Common myeloid progenitor, CD34-positive (primary cell): ENCODE measurements at regions not wholly inside any gene's neighbourhood (a gene's known extent, or its start where the extent isn't known, plus 50 kb on each side); places are given as distances from the start of the nearest gene placed in this dataset.
"Not testable (repeated sequence)": the region's sequence is repeated elsewhere in the genome, so short reads cannot be mapped to it uniquely, and the experiment has no call there.

Experiments used
- CTCF ChIA-PET: fragments of 350-600 bp; sonication (Branson Sonifier 250); formaldehyde crosslinking; loops from one replicate; lab custom pipeline; 2021; ENCODE audit warnings: antibody characterized with exemption; lab: Charles Lee
- POLR2A ChIA-PET: fragments of 350-600 bp; sonication (Branson Sonifier 250); formaldehyde crosslinking; loops from one replicate; lab custom pipeline; 2021; ENCODE audit warnings: antibody characterized with exemption; lab: Charles Lee
- DNase-seq, 3 donors: peaks; one replicate each; pipeline versions ENCODE4 v3.0.0 to v3.0.0-alpha.2; 2013
- H3K27ac ChIP-seq, 2 experiments: 1 replicate in 1 of 2; 2 replicates in 1 of 2; pipeline ENCODE4 v1.7.0; 2013; ENCODE audit warnings: inconsistent platforms in 2 of 2, low read length in 2 of 2, mild to moderate bottlenecking in 2 of 2, low read depth in 1 of 2, moderate library complexity in 1 of 2; ENCODE audit not compliant: severe bottlenecking in 2 of 2, insufficient read depth in 1 of 2, poor library complexity in 1 of 2
- H3K27me3 ChIP-seq, 5 experiments: replicated peaks in 2 of 5; 1 replicate in 3 of 5; 2 replicates in 2 of 5; pipeline versions ENCODE4 v1.6.1 to v1.7.0; 2013; ENCODE audit warnings: low read length in 4 of 5, mild to moderate bottlenecking in 2 of 5, moderate library complexity in 2 of 5, inconsistent platforms in 1 of 5; ENCODE audit not compliant: insufficient read depth in 5 of 5, control insufficient read depth in 4 of 5
- H3K36me3 ChIP-seq, 4 experiments: 1 replicate in 2 of 4; 2 replicates in 2 of 4; pipeline versions ENCODE4 v1.6.1 to v1.7.0; 2013; ENCODE audit warnings: low read length in 3 of 4, control low read depth in 1 of 4, mild to moderate bottlenecking in 1 of 4; ENCODE audit not compliant: control insufficient read depth in 4 of 4, insufficient read depth in 4 of 4
- H3K4me1 ChIP-seq, 4 experiments: 1 replicate in 3 of 4; 2 replicates in 1 of 4; pipeline versions ENCODE4 v1.6.1 to v1.7.1; 2013; ENCODE audit warnings: low read length in 3 of 4, mild to moderate bottlenecking in 3 of 4, control low read depth in 1 of 4, inconsistent platforms in 1 of 4, moderate library complexity in 1 of 4; ENCODE audit not compliant: control insufficient read depth in 4 of 4, insufficient read depth in 4 of 4; ENCODE audit errors: control extremely low read depth in 1 of 4
- H3K4me3 ChIP-seq, 7 experiments: 1 replicate in 4 of 7; 2 replicates in 3 of 7; pipeline versions ENCODE4 v1.5.1 to v1.7.0; 2013; ENCODE audit warnings: mild to moderate bottlenecking in 7 of 7, low read length in 6 of 7, moderate library complexity in 6 of 7, inconsistent platforms in 2 of 7, low read depth in 2 of 7, control low read depth in 1 of 7; ENCODE audit not compliant: insufficient read depth in 4 of 7, control insufficient read depth in 1 of 7; ENCODE audit errors: extremely low read depth in 1 of 7
- H3K9me3 ChIP-seq, 5 experiments: 1 replicate in 4 of 5; 2 replicates in 1 of 5; pipeline versions ENCODE4 v1.6.1 to v1.7.1; 2013; ENCODE audit warnings: low read length in 4 of 5, mild to moderate bottlenecking in 2 of 5, inconsistent platforms in 1 of 5, low read depth in 1 of 5, moderate library complexity in 1 of 5; ENCODE audit not compliant: control insufficient read depth in 4 of 5, insufficient read depth in 2 of 5; ENCODE audit errors: control extremely low read depth in 1 of 5
- WGBS: methylation state at CpG from one replicate; pipeline ENCODE4 v1.1.5; 2013; ENCODE audit not compliant: insufficient coverage; 5-methylcytosine and 5-hydroxymethylcytosine counted together

DNA sequence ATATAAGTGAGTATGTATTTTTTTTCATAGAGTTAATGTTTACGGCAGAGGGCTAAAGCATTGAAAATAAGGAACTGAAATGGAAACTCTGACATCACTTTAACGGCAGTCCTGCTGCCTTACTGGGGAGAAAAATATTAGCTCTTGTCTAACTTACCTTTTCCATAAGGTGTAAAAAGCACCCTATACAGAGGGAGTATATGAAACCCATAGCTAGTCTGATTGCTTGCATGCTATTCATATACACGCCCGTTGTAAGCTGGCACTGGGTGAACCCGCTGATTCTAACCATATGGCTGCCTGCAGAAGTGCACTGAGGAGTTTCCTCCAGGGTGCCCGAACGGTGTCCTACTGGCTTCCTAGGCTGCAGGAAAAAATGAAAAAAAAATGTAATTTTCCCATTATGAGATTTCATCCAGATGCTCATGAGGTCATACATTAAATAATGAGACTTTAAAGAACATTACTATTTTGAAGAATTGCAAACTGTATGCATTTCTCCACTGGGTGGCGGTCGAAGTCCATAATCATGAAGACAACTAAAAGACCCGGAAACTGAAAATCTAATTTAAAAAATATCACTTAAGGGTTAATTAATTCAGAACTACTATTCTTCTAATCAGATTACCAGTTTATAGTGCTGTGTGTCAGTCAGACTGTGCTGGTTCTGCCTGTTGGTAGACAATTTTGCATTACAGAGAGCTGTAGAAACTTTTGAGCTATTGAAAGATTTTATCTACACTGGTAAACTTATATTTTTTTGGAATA lies 144.7 kb downstream of the ALX1 start:
- Histone ChIP-seq H3K9me3 (no peaks in the 10 kb centered on the region), H3K27ac (no peak overlapping the region), H3K4me1 (peaks cover 0 to 6% (median 4%) of the 10 kb centered on the region in 4 experiments), H3K4me3 (peak overlapping the region in 6 of 7 experiments; percentile 30 to 83 (median 66)), H3K36me3 (no peaks in the 10 kb centered on the region), H3K27me3 (peaks cover 2 to 9% (median 5%) of the 10 kb centered on the region in 5 experiments)
- peak; percentile 38 to 71 (median 67) for DNase-seq
- 39% methylated on average over 5 of the region's 10 CpGs for WGBS
- ChIA-PET CTCF (interaction anchor here (0.6 to 2.3 kb wide), 24 partner anchors 8 to 552 kb away, joined by 3 to 13 read pairs (median 4); no protein-coding TSS in a partner anchor), POLR2A (no interaction called here)

DNA sequence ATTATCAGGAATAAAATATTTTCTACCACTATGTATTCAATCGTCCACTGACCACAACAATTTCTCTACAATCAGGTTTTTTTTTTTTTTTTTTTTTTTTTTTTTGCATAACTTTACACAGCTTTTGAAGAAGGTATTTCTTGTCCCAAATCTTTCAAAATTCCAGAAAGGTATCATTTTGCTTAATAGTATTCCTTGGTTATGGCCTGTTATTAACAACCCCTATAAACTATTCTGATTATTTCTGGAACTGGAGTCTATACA lies 145.3 kb downstream of the ALX1 start:
- Histone ChIP-seq H3K36me3 (no peaks in the 10 kb centered on the region), H3K4me3 (no peak overlapping the region), H3K9me3 (no peaks in the 10 kb centered on the region), H3K27me3 (peaks cover 2 to 9% (median 5%) of the 10 kb centered on the region in 5 experiments), H3K4me1 (peaks cover 0 to 6% (median 4%) of the 10 kb centered on the region in 4 experiments), H3K27ac (no peak overlapping the region)
- CTCF ChIA-PET, result interaction anchor here (0.6 to 2.3 kb wide), 19 partner anchors 8 to 552 kb away, joined by 3 to 13 read pairs (median 4); no protein-coding TSS in a partner anchor
- DNase-seq, result peak in 1 of 3 donors; percentile 2
- WGBS, result no CpG with 5 or more reads among the region's 1 CpG
- POLR2A ChIA-PET, result no interaction called here

DNA sequence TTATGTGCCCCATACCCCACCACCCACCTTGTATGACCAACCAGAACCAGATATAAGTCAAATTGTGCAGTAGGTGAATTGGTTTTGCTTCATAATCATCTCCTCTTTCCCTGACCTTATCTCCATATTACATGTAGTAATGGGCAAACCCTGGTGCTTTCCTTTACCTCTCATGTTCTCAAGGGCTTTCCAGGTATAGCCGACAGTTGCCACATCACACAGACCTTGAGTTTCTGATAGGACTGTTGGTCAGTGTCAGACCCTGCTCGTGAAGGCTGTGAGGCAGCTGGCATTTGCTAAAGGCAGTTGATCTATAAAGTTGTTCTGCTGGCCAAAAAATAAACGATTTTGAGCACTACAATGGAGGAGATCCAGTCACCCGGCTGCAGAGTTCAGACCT lies 145.9 kb downstream of the ALX1 start:
- Histone ChIP-seq H3K4me3 (no peak overlapping the region), H3K36me3 (no peaks in the 10 kb centered on the region), H3K27me3 (peaks cover 2 to 9% (median 3%) of the 10 kb centered on the region in 5 experiments), H3K9me3 (no peaks in the 10 kb centered on the region), H3K27ac (no peak overlapping the region), H3K4me1 (peaks cover 0 to 6% (median 4%) of the 10 kb centered on the region in 4 experiments)
- POLR2A ChIA-PET, result no interaction called here
- CTCF ChIA-PET, result interaction anchor here (0.6 to 2.3 kb wide), 10 partner anchors 16 to 526 kb away, joined by 3 to 11 read pairs (median 4); no protein-coding TSS in a partner anchor
- WGBS, result 89% methylated on average over 3 of the region's 4 CpGs
- no peak for DNase-seq

DNA sequence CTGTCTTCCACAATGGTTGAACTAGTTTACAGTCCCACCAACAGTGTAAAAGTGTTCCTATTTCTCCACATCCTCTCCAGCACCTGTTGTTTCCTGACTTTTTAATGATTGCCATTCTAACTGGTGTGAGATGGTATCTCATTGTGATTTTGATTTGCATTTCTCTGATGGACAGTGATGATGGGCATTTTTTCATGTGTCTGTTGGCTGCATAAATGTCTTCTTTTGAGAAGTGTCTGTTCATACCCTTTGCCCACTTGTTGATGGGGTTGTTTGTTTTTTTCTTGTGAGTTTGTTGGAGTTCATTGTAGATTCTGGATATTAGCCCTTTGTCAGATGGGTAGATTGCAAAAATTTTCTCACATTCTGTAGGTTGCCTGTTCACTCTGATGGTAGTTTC lies 153.1 kb downstream of the ALX1 start:
- H3K4me3 ChIP-seq, H3K27me3 ChIP-seq, H3K4me1 ChIP-seq, H3K27ac ChIP-seq, CTCF ChIA-PET, DNase-seq, H3K36me3 ChIP-seq, H3K9me3 ChIP-seq, POLR2A ChIA-PET: not testable (repeated sequence)

DNA sequence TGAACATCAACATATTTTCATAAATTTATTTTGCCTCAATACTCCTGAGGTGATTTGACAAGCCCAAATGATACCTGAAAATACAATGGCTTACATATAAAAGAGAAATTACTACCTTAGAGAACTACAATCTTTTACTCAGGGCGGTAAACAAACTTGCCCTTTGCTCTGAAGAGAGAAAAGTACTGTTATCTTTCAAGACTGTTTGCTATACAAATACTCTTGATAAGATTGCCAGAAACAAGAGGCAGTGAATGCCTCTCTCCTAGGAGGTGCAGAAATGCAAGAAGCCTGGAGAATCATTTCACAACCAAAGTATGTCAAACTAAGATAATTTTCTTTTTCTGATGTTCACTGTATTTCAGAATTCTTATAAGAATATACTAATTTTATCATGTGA lies 160.3 kb downstream of the ALX1 start:
- Histone ChIP-seq H3K27ac (no peak overlapping the region), H3K27me3 (no peaks in the 10 kb centered on the region), H3K36me3 (no peaks in the 10 kb centered on the region), H3K9me3 (no peaks in the 10 kb centered on the region), H3K4me1 (no peaks in the 10 kb centered on the region), H3K4me3 (no peak overlapping the region)
- no CpG with 5 or more reads among the region's 1 CpG for WGBS
- DNase-seq, result no peak
- ChIA-PET CTCF (interaction anchor here (1.0 kb wide), 1 partner anchor 485 kb away, joined by 3 read pairs; no protein-coding TSS in a partner anchor), POLR2A (no interaction called here)

DNA sequence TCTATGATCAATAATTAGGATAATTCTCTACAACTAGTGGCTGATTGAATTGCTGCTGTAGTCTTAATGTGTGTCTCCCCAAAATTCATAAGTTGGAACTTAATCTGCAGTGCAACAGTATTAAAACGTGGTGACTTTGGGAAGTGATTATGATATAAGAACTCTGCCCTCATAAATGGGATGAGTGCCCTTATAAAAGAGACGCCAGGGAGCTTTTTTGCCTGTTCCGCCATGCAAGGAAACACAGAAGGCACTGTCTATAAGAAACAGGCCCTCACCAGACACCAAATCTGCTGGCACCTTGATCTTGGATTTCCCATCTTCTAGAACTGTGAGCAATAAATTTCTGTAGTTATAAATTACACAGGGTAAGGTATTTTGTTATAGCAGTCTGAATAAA lies 161.0 kb downstream of the ALX1 start:
- no peaks in the 10 kb centered on the region for H3K36me3 ChIP-seq
- CTCF ChIA-PET, result interaction anchor here (2.4 kb wide), 1 partner anchor 16 kb away, joined by 7 read pairs; no protein-coding TSS in a partner anchor
- POLR2A ChIA-PET, result no interaction called here
- H3K9me3 ChIP-seq, result no peaks in the 10 kb centered on the region
- H3K4me1 ChIP-seq, result no peaks in the 10 kb centered on the region
- no peak for DNase-seq
- H3K4me3 ChIP-seq, result no peak overlapping the region
- WGBS, result 89% methylated on average over 3 of the region's 3 CpGs
- H3K27me3 ChIP-seq, result peaks cover 0 to 2% (median 0%) of the 10 kb centered on the region in 5 experiments
- no peak overlapping the region for H3K27ac ChIP-seq

DNA sequence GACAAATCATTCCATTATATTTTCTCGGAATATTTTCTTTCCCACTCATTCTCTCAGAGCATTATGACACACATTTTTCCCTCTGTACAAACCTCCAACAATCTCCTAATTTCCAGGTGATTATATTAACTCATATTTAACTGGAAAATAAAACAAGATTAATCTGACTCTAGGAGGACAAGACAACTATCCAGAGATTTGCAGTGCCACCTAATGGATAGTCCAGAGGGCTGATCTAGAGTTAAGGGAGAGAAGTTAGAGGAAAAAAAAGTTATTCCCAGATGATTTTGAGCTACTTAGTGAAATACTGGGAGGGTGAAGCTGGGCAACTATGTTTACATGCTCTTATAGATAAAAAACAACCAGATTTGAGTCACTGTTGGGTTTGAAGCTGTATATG lies 161.7 kb downstream of the ALX1 start:
- no peaks in the 10 kb centered on the region for H3K9me3 ChIP-seq
- H3K4me1 ChIP-seq, result no peaks in the 10 kb centered on the region
- no peaks in the 10 kb centered on the region for H3K36me3 ChIP-seq
- H3K27ac ChIP-seq, result no peak overlapping the region
- POLR2A ChIA-PET, result no interaction called here
- H3K4me3 ChIP-seq, result no peak overlapping the region
- peaks cover 0 to 2% (median 0%) of the 10 kb centered on the region in 5 experiments for H3K27me3 ChIP-seq
- CTCF ChIA-PET, result interaction anchor here (0.6 to 2.4 kb wide), 2 partner anchors 17 to 363 kb away, joined by 3 to 7 read pairs; no protein-coding TSS in a partner anchor
- DNase-seq, result no peak
- no CpG with 5 or more reads among the region's 1 CpG for WGBS
